Peyer's patch (tissue), 4 donors: ENCODE measurements at regions not wholly inside any gene's neighbourhood (a gene's known extent, or its start where the extent isn't known, plus 50 kb on each side); places are given as distances from the start of the nearest gene placed in this dataset.

Experiments used
- DNase-seq, 3 donors: peaks; one replicate each; pipeline ENCODE4 v3.0.0-alpha.2; 2017 to 2019
- H3K27ac ChIP-seq, 4 donors: fragments of 200-600 bp; sonication (generic); one replicate each; pipeline ENCODE4 v1.5.1; 2016 to 2019
- H3K27me3 ChIP-seq, 2 donors: fragments of 200-600 bp; sonication (generic); one replicate each; pipeline ENCODE4 v1.5.1; 2019
- H3K36me3 ChIP-seq, 3 donors: fragments of 200-600 bp; sonication (generic); one replicate each; pipeline ENCODE4 v1.5.1; 2016 to 2019
- H3K4me1 ChIP-seq, 4 donors: fragments of 200-600 bp; sonication (generic); one replicate each; pipeline ENCODE4 v1.5.1; 2016 to 2019
- H3K4me3 ChIP-seq, 4 donors: fragments of 200-600 bp; sonication (generic); 1 replicate in 3 of 4; 2 replicates in 1 of 4; pipeline ENCODE4 v1.5.1; 2016 to 2019; ENCODE audit warnings: mild to moderate bottlenecking in 1 of 4
- H3K9me3 ChIP-seq, 4 donors: fragments of 200-600 bp; sonication (generic); one replicate each; pipeline ENCODE4 v1.5.1; 2016 to 2019; ENCODE audit warnings: mild to moderate bottlenecking in 1 of 4
- CTCF ChIP-seq, 6 experiments: fragments of 450-650 bp in 4 of 6; fragments of 200-600 bp in 2 of 6; sonication (generic) in 1 of 6; IDR thresholded peaks; one replicate each; pipeline ENCODE4 v1.5.1; 2017 to 2019; ENCODE audit warnings: antibody characterized with exemption in 6 of 6, mild to moderate bottlenecking in 3 of 6, moderate library complexity in 1 of 6
- POLR2A ChIP-seq, 2 donors: fragments of 450-650 bp; IDR thresholded peaks; one replicate each; pipeline ENCODE4 v1.5.1; 2017; ENCODE audit warnings: antibody characterized with exemption in 2 of 2, mild to moderate bottlenecking in 2 of 2, moderate library complexity in 2 of 2

- H3K4me3 ChIP-seq, result no peak overlapping the region
- no peak for DNase-seq
Measured at GRCh38 chr20:60447703-60448102, 489.5 kb downstream of the CDH26 start.

GRCh38 chr20:60453388-60454246 lies 495.4 kb downstream of the CDH26 start:
- DNase-seq, result no peak
- Histone ChIP-seq H3K9me3 (no peaks in the 10 kb centered on the region), H3K36me3 (no peaks in the 10 kb centered on the region), H3K27me3 (no peaks in the 10 kb centered on the region), H3K4me1 (no peaks in the 10 kb centered on the region), H3K27ac (no peak overlapping the region), H3K4me3 (no peak overlapping the region)
- no peak for TF ChIP-seq POLR2A (IDR thresholded peaks at IDR 0.05)
- no peak for TF ChIP-seq CTCF (IDR thresholded peaks at IDR 0.05)

More at GRCh38 chr20:60447703-60448102, 489.5 kb downstream of the CDH26 start:
- no peaks in the 10 kb centered on the region for H3K36me3 ChIP-seq
- H3K27me3 ChIP-seq, result no peaks in the 10 kb centered on the region
- TF ChIP-seq CTCF (IDR thresholded peaks at IDR 0.05) (no peak), POLR2A (IDR thresholded peaks at IDR 0.05) (no peak)
- H3K9me3 ChIP-seq, result no peaks in the 10 kb centered on the region
- H3K4me1 ChIP-seq, result no peaks in the 10 kb centered on the region
- H3K27ac ChIP-seq, result no peak overlapping the region

GRCh38 chr20:60454491-60454890 lies 496.3 kb downstream of the CDH26 start:
- Histone ChIP-seq H3K27me3 (no peaks in the 10 kb centered on the region), H3K9me3 (no peaks in the 10 kb centered on the region), H3K27ac (no peak overlapping the region), H3K4me3 (no peak overlapping the region), H3K4me1 (no peaks in the 10 kb centered on the region), H3K36me3 (no peaks in the 10 kb centered on the region)
- TF ChIP-seq CTCF (IDR thresholded peaks at IDR 0.05) (no peak), POLR2A (IDR thresholded peaks at IDR 0.05) (no peak)
- DNase-seq, result no peak

- TF ChIP-seq POLR2A (IDR thresholded peaks at IDR 0.05) (no peak), CTCF (IDR thresholded peaks at IDR 0.05) (no peak)
- no peaks in the 10 kb centered on the region for H3K36me3 ChIP-seq
- no peaks in the 10 kb centered on the region for H3K27me3 ChIP-seq
- H3K27ac ChIP-seq, result no peak overlapping the region
- H3K4me1 ChIP-seq, result no peaks in the 10 kb centered on the region
- H3K9me3 ChIP-seq, result no peaks in the 10 kb centered on the region
- DNase-seq, result no peak
- H3K4me3 ChIP-seq, result no peak overlapping the region
Measured at GRCh38 chr20:60455272-60455671, 497.0 kb downstream of the CDH26 start.

GRCh38 chr20:60459212-60459611 lies 501.0 kb downstream of the CDH26 start:
- no peak for DNase-seq
- H3K36me3 ChIP-seq, result no peaks in the 10 kb centered on the region
- no peaks in the 10 kb centered on the region for H3K4me1 ChIP-seq
- H3K4me3 ChIP-seq, result no peak overlapping the region
- no peaks in the 10 kb centered on the region for H3K27me3 ChIP-seq
- H3K9me3 ChIP-seq, result no peaks in the 10 kb centered on the region
- no peak overlapping the region for H3K27ac ChIP-seq
- TF ChIP-seq POLR2A (IDR thresholded peaks at IDR 0.05) (no peak), CTCF (IDR thresholded peaks at IDR 0.05) (no peak)
